ENCODE measurements at regions not wholly inside any gene's neighbourhood (a gene's known extent, or its start where the extent isn't known, plus 50 kb on each side); places are given as distances from the start of the nearest gene placed in this dataset.
"Not testable (repeated sequence)": the region's sequence is repeated elsewhere in the genome, so short reads cannot be mapped to it uniquely, and the experiment has no call there.

GRCh38 chr2:224169847-224170246 lies 130.8 kb upstream of the SERPINE2 start:
- Histone ChIP-seq H4K20me1 (replicated peaks; ENCODE audit: control insufficient read depth, extremely low read depth, insufficient read depth, low read length) (no peaks in the 10 kb centered on the region), H3K4me1 (ENCODE audit: control insufficient read depth, extremely low read depth, insufficient read depth, low read length) (peaks cover 20% of the 10 kb centered on the region), H3K9ac (replicated peaks; ENCODE audit: extremely low read depth, insufficient read depth, low read length) (no peak overlapping the region), H3K79me2 (ENCODE audit: control insufficient read depth, insufficient read depth, low read length) (no peaks in the 10 kb centered on the region), H3K27ac (ENCODE audit: insufficient read depth, low read depth, low read length) (no peak overlapping the region), H3K4me2 (ENCODE audit: insufficient read depth, low read length) (no peak overlapping the region), H3K9me1 (replicated peaks; ENCODE audit: control insufficient read depth, extremely low read depth, insufficient read depth, low read length) (no peaks in the 10 kb centered on the region), H3K9me3 (replicated peaks; ENCODE audit: control insufficient read depth, insufficient read depth, low read length) (no peaks in the 10 kb centered on the region), H3K36me3 (ENCODE audit: control insufficient read depth in 2 of 2, extremely low read depth in 1 of 2, insufficient read depth in 2 of 2, low read length in 2 of 2) (no peaks in the 10 kb centered on the region), H2AFZ (ENCODE audit: low read depth, low read length) (no peak overlapping the region), H3K27me3 (ENCODE audit: control insufficient read depth in 2 of 2, insufficient read depth in 2 of 2, low read length in 2 of 2) (peaks cover 0 to 2% of the 10 kb centered on the region in 2 experiments), H3K4me3 (replicated peaks in 1 of 3; ENCODE audit: insufficient read depth in 1 of 3, low read depth in 1 of 3, low read length in 3 of 3) (no peak overlapping the region)
- no TSS peak for BruUV-seq (replicated peaks)
- CTCF ChIA-PET: interaction anchor here (0.7 kb wide), 1 partner anchor 102 kb away, joined by 3 read pairs; no protein-coding TSS in a partner anchor
- POLR2A ChIA-PET: no interaction called here
- DNase-seq (ENCODE audit: low read depth, low spot score) (no peak), FAIRE-seq (no peak)
- TF ChIP-seq CTCF (IDR thresholded peaks at IDR 0.05; ENCODE audit: extremely low read depth in 1 of 2, insufficient read depth in 1 of 2, low read depth in 1 of 2, low read length in 2 of 2): no peak
- TF ChIP-seq GATA2 (IDR thresholded peaks at IDR 0.05; ENCODE audit: insufficient read depth, insufficient read length, low read depth, low read length): no peak
- TF ChIP-seq POLR2A (IDR thresholded peaks at IDR 0.05; ENCODE audit: low read depth, low read length): no peak
- TF ChIP-seq MAX (IDR thresholded peaks at IDR 0.05; ENCODE audit: insufficient read depth, insufficient read length): no peak
- no peak for TF ChIP-seq JUN (IDR thresholded peaks at IDR 0.05; ENCODE audit: borderline replicate concordance, insufficient read depth, insufficient read length, low read depth)
- no peak for TF ChIP-seq FOS (IDR thresholded peaks at IDR 0.05; ENCODE audit: borderline replicate concordance, insufficient read depth, low read length)
- TF ChIP-seq POLR2AphosphoS5 (IDR thresholded peaks at IDR 0.05; ENCODE audit: insufficient read depth, low read depth, low read length): no peak
- TF ChIP-seq MYC (IDR thresholded peaks at IDR 0.05; ENCODE audit: low read depth, low read length): no peak
- TF ChIP-seq EZH2 (IDR thresholded peaks at IDR 0.05; ENCODE audit: borderline replicate concordance, low read depth, low read length, severe bottlenecking): no peak
- dilution Hi-C loops (cut with MboI; ENCODE audit: extremely low pct_ligation_motif_present, low sequenced_read_pairs): no loop called here
- intact Hi-C loops (cut with micrococcal nuclease): no loop called here

- H3K27ac ChIP-seq (ENCODE audit: insufficient read depth, low read depth, low read length); H3K4me3 ChIP-seq (replicated peaks in 1 of 3; ENCODE audit: insufficient read depth in 1 of 3, low read depth in 1 of 3, low read length in 3 of 3); H3K36me3 ChIP-seq (ENCODE audit: control insufficient read depth in 2 of 2, extremely low read depth in 1 of 2, insufficient read depth in 2 of 2, low read length in 2 of 2); H3K9me1 ChIP-seq (replicated peaks; ENCODE audit: control insufficient read depth, extremely low read depth, insufficient read depth, low read length); H3K79me2 ChIP-seq (ENCODE audit: control insufficient read depth, insufficient read depth, low read length); DNase-seq (ENCODE audit: low read depth, low spot score); H3K4me1 ChIP-seq (ENCODE audit: control insufficient read depth, extremely low read depth, insufficient read depth, low read length); H3K9me3 ChIP-seq (replicated peaks; ENCODE audit: control insufficient read depth, insufficient read depth, low read length); BruUV-seq (replicated peaks); CTCF ChIA-PET; H3K9ac ChIP-seq (replicated peaks; ENCODE audit: extremely low read depth, insufficient read depth, low read length); POLR2A ChIA-PET; H3K4me2 ChIP-seq (ENCODE audit: insufficient read depth, low read length); H3K27me3 ChIP-seq (ENCODE audit: control insufficient read depth in 2 of 2, insufficient read depth in 2 of 2, low read length in 2 of 2); intact Hi-C loops (cut with micrococcal nuclease); FAIRE-seq; dilution Hi-C loops (cut with MboI; ENCODE audit: extremely low pct_ligation_motif_present, low sequenced_read_pairs); H4K20me1 ChIP-seq (replicated peaks; ENCODE audit: control insufficient read depth, extremely low read depth, insufficient read depth, low read length); H2AFZ ChIP-seq (ENCODE audit: low read depth, low read length): not testable (repeated sequence)
Observed at GRCh38 chr2:224167781-224168180, 128.7 kb upstream of the SERPINE2 start.

All from endothelial cell of umbilical vein (primary cell).